Mucosa of descending colon (tissue), 3 donors: ENCODE measurements at regions not wholly inside any gene's neighbourhood (a gene's known extent, or its start where the extent isn't known, plus 50 kb on each side); places are given as distances from the start of the nearest gene placed in this dataset.
"Not testable (repeated sequence)": the region's sequence is repeated elsewhere in the genome, so short reads cannot be mapped to it uniquely, and the experiment has no call there.

Source experiments
- ATAC-seq: fragments of 200-7000 bp; cut with Tn5 transposase; one replicate; pipeline ENCODE4 v1.9.1; 2020; ENCODE audit warnings: mild to moderate bottlenecking, moderate library complexity
- DNase-seq, 3 donors: peaks; one replicate each; pipeline ENCODE4 v3.0.0-alpha.2; 2020
- H3K36me3 ChIP-seq: fragments of 200-600 bp; one replicate; pipeline ENCODE4 v1.8.0; 2021; ENCODE audit warnings: low read depth, mild to moderate bottlenecking
- H3K4me1 ChIP-seq: fragments of 200-600 bp; one replicate; pipeline ENCODE4 v1.8.0; 2021; ENCODE audit warnings: low read depth, mild to moderate bottlenecking
- H3K4me3 ChIP-seq: fragments of 200-600 bp; one replicate; pipeline ENCODE4 v1.8.0; 2021; ENCODE audit warnings: mild to moderate bottlenecking
- H3K9me3 ChIP-seq: fragments of 200-600 bp; one replicate; pipeline ENCODE4 v1.8.0; 2021; ENCODE audit warnings: mild to moderate bottlenecking
- CTCF ChIP-seq: fragments of 200-600 bp; IDR thresholded peaks from one replicate; pipeline ENCODE4 v1.8.0; 2022; ENCODE audit warnings: antibody characterized with exemption, mild to moderate bottlenecking
- intact Hi-C, 2 donors: fragments of 100-400 bp; cut with DNase I in 1 of 2; cut with micrococcal nuclease in 1 of 2; formaldehyde crosslinking; loops; one replicate each; pipeline versions ENCODE4 v1.11.0 to v1.11.1; 2022; cut with DNase I, micrococcal nuclease
- donor health status: DM: no; HTN: no; CAD: no; lungs with moderate emphysema.
- donor health status: DM: no; HTN: no; CAD: no.
- donor health status: DM: no; HTN: yes; CAD: no.

- Histone ChIP-seq H3K4me3 (no peak overlapping the region), H3K4me1 (no peaks in the 10 kb centered on the region), H3K9me3 (peaks cover 3% of the 10 kb centered on the region), H3K36me3 (no peaks in the 10 kb centered on the region)
- no peak for TF ChIP-seq CTCF
- intact Hi-C loops: no loop called here
- ATAC-seq (no peak), DNase-seq (no peak)
Observed at GRCh38 chr2:52423655-52424054, 1343.9 kb upstream of the CHAC2 start.

GRCh38 chr2:52423111-52423510, 1344.5 kb upstream of the CHAC2 start:
- no peak for ATAC-seq
- no peak overlapping the region for H3K4me3 ChIP-seq
- no peaks in the 10 kb centered on the region for H3K36me3 ChIP-seq
- no peak for TF ChIP-seq CTCF
- intact Hi-C loops: no loop called here
- DNase-seq: no peak
- H3K9me3 ChIP-seq: peaks cover 3% of the 10 kb centered on the region
- no peaks in the 10 kb centered on the region for H3K4me1 ChIP-seq

GRCh38 chr2:52416340-52416739, 1351.3 kb upstream of the CHAC2 start:
- Histone ChIP-seq H3K4me3 (no peak overlapping the region), H3K36me3 (no peaks in the 10 kb centered on the region), H3K9me3 (peaks cover 3% of the 10 kb centered on the region), H3K4me1 (no peaks in the 10 kb centered on the region)
- DNase-seq (no peak), ATAC-seq (no peak)
- TF ChIP-seq CTCF: no peak
- intact Hi-C loops: no loop called here

GRCh38 chr2:52414561-52415295, 1352.9 kb upstream of the CHAC2 start:
- TF ChIP-seq CTCF: no peak
- no peaks in the 10 kb centered on the region for H3K36me3 ChIP-seq
- ATAC-seq: no peak
- peaks cover 1% of the 10 kb centered on the region for H3K9me3 ChIP-seq
- no peaks in the 10 kb centered on the region for H3K4me1 ChIP-seq
- no peak overlapping the region for H3K4me3 ChIP-seq
- intact Hi-C loops: no loop called here
- no peak for DNase-seq

GRCh38 chr2:52409308-52410118, 1358.1 kb upstream of the CHAC2 start:
- intact Hi-C loops, H3K4me3 ChIP-seq, H3K4me1 ChIP-seq, H3K9me3 ChIP-seq, ATAC-seq, H3K36me3 ChIP-seq, DNase-seq: not testable (repeated sequence)

GRCh38 chr2:52405980-52406379, 1361.6 kb upstream of the CHAC2 start:
- no peaks in the 10 kb centered on the region for H3K4me1 ChIP-seq
- H3K4me3 ChIP-seq: no peak overlapping the region
- no peaks in the 10 kb centered on the region for H3K36me3 ChIP-seq
- TF ChIP-seq CTCF: no peak
- DNase-seq (no peak), ATAC-seq (no peak)
- intact Hi-C loops: no loop called here
- no peaks in the 10 kb centered on the region for H3K9me3 ChIP-seq
